Lower lobe of right lung (tissue), 2 donors: ENCODE measurements at regions not wholly inside any gene's neighbourhood (a gene's known extent, or its start where the extent isn't known, plus 50 kb on each side); places are given as distances from the start of the nearest gene placed in this dataset.

Experiments used
- ATAC-seq, 2 donors: fragments of 200-7000 bp; cut with Tn5 transposase; one replicate each; pipeline ENCODE4 v1.9.1; 2020 to 2022; ENCODE audit warnings: mild to moderate bottlenecking in 2 of 2, moderate library complexity in 2 of 2
- DNase-seq: peaks from one replicate; pipeline ENCODE4 v3.0.0-alpha.2; 2020
- H3K27ac ChIP-seq: fragments of 200-600 bp; one replicate; pipeline ENCODE4 v1.8.0; 2022
- H3K27me3 ChIP-seq: fragments of 200-600 bp; one replicate; pipeline ENCODE4 v1.8.0; 2022; ENCODE audit warnings: low read depth
- H3K36me3 ChIP-seq: fragments of 200-600 bp; one replicate; pipeline ENCODE4 v1.8.0; 2022; ENCODE audit warnings: mild to moderate bottlenecking
- H3K4me1 ChIP-seq: fragments of 200-600 bp; one replicate; pipeline ENCODE4 v1.8.0; 2022
- H3K4me3 ChIP-seq: fragments of 200-600 bp; one replicate; pipeline ENCODE4 v1.8.0; 2022; ENCODE audit warnings: mild to moderate bottlenecking
- H3K9me3 ChIP-seq: fragments of 200-600 bp; one replicate; pipeline ENCODE4 v1.8.0; 2022
- intact Hi-C: fragments of 100-400 bp; cut with DNase I; formaldehyde crosslinking; loops from one replicate; pipeline ENCODE4 v1.11.0; 2022
- TF ChIP-seq, protein P1 (sequence below): fragments of 200-600 bp; IDR thresholded peaks from one replicate; pipeline ENCODE4 v1.8.0; 2022; ENCODE audit warnings: antibody characterized with exemption, mild to moderate bottlenecking
- donor health status: DM: no; HTN: yes; CAD: no; lungs with severe emphysema.

DNA sequence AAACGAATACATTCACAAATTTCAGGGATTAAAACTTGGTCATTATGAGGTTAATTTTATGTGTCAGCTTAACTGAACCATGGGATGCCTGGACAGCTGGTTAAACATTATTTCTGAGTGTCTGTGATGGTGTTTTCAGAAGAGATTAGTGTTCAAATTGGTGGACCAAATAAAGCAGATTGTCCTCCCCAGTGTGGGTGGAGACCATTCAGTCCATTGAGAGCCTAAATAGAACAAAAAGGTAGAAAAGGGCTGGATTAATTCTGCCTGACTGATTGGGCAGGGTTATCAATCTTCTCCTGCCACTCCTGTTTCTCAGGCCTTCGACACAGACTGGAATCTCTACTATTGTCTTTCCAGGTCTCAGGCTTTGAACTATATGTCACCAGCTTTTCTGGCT is 203.8 kb upstream of the SLITRK6 start:
- TF ChIP-seq, protein P1, sequence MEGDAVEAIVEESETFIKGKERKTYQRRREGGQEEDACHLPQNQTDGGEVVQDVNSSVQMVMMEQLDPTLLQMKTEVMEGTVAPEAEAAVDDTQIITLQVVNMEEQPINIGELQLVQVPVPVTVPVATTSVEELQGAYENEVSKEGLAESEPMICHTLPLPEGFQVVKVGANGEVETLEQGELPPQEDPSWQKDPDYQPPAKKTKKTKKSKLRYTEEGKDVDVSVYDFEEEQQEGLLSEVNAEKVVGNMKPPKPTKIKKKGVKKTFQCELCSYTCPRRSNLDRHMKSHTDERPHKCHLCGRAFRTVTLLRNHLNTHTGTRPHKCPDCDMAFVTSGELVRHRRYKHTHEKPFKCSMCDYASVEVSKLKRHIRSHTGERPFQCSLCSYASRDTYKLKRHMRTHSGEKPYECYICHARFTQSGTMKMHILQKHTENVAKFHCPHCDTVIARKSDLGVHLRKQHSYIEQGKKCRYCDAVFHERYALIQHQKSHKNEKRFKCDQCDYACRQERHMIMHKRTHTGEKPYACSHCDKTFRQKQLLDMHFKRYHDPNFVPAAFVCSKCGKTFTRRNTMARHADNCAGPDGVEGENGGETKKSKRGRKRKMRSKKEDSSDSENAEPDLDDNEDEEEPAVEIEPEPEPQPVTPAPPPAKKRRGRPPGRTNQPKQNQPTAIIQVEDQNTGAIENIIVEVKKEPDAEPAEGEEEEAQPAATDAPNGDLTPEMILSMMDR, result no peak
- ATAC-seq, result no peak
- intact Hi-C loops, result no loop called here

DNA sequence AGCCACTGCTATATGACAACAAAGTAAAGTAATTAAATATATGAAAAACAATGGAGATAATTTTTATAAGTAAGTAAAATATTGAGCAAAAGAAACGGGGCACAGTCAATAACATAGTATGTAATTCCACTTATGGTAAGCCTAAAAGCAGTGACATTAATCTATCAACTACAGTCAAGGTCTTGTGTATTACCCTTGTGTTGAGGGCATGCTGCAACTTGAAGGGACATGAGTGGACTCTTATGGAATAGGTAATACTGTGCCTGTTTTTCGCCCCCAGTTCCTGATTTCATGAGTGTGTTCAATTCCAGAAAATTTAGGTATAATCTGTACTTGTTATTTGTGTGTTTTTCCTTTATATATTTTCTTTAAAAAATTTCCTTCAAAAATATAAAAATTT is 201.3 kb upstream of the SLITRK6 start:
- intact Hi-C loops, result no loop called here
- DNase-seq (no peak), ATAC-seq (no peak)
- Histone ChIP-seq H3K4me3 (no peak overlapping the region), H3K36me3 (no peaks in the 10 kb centered on the region), H3K4me1 (no peaks in the 10 kb centered on the region), H3K27me3 (no peaks in the 10 kb centered on the region), H3K9me3 (no peaks in the 10 kb centered on the region), H3K27ac (no peak overlapping the region)
- TF ChIP-seq, protein P1, result no peak

More for the DNA sequence above, 203.8 kb upstream of the SLITRK6 start:
- no peak overlapping the region for H3K4me3 ChIP-seq
- H3K4me1 ChIP-seq, result peaks cover 6% of the 10 kb centered on the region
- H3K27me3 ChIP-seq, result no peaks in the 10 kb centered on the region
- H3K27ac ChIP-seq, result no peak overlapping the region
- DNase-seq, result no peak
- H3K36me3 ChIP-seq, result no peaks in the 10 kb centered on the region
- H3K9me3 ChIP-seq, result no peaks in the 10 kb centered on the region

DNA sequence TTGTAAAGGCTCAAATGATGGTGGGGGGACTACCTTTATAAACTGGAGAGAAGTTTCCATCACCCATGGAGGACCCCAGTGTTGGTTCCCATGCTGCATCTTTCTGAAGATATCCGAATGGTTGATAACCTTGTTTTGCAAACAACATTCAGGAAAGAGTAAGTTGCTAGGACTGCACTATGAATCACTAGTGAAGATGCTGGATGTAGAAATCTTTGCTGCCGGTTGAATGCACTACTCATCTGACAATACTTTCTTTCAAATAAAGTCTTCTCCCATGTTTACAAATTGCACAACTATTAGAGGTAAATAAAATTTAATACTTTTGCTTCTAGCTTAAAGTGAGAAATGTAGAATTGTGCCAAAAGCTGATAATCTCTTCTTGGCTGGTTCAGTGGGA is 198.4 kb upstream of the SLITRK6 start:
- DNase-seq (no peak), ATAC-seq (no peak)
- Histone ChIP-seq H3K36me3 (no peaks in the 10 kb centered on the region), H3K27ac (no peak overlapping the region), H3K27me3 (no peaks in the 10 kb centered on the region), H3K9me3 (no peaks in the 10 kb centered on the region), H3K4me1 (no peaks in the 10 kb centered on the region), H3K4me3 (no peak overlapping the region)
- TF ChIP-seq, protein P1, result no peak
- intact Hi-C loops, result no loop called here

DNA sequence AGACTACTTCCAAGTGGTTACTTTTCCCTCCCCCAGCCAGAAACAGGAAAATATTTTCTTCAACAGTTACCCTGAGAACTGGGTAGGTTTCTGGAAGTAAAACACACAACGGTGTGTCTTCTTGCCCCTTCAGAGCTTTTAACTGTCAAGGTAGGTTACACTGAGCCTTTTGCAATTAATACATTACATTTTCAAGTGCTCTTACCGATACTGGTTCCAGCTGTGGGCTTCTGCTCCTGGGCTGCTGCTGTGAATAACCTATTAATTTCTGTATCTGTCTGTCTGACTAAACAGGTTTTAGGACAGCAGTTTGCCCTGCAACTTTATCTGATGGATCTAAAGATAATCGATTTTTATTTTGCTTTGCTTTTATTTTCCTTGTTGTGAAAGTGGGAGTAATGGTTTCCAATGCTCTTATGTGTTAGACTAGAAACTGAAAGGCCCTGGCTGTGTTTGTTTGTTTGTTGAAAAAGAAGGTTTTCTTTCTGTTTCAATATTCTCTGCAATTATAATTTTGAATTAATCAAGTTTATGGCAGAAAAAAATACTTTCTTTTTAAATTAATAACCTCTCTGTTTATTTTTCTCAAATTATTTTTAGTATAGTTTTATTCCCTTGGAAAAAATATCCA is 196.7 kb upstream of the SLITRK6 start:
- no peak for ATAC-seq
- no peaks in the 10 kb centered on the region for H3K4me1 ChIP-seq
- no peak overlapping the region for H3K4me3 ChIP-seq
- DNase-seq, result no peak
- intact Hi-C loops, result no loop called here
- no peak overlapping the region for H3K27ac ChIP-seq
- TF ChIP-seq, protein P1, result no peak
- H3K27me3 ChIP-seq, result no peaks in the 10 kb centered on the region
- H3K36me3 ChIP-seq, result no peaks in the 10 kb centered on the region
- H3K9me3 ChIP-seq, result no peaks in the 10 kb centered on the region

DNA sequence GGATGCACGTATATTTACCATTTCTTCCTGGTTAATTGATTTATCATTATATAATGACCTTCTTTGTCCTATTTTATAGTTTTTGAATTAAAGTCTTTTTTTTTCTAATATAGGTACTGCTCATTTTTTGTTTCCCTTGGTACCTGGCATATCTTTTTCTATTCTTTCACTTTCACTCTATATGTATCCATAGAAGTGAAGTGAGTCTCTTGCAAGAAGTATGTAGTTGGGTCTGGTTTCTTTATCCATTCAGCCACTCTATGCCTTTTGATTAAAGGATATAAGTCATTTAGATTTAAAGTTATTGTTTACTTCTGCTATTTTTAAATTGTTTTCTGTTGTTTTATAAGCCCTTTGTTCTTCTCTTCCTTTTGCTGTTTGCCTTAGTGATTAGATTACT is 194.3 kb upstream of the SLITRK6 start:
- H3K27me3 ChIP-seq, result no peaks in the 10 kb centered on the region
- H3K27ac ChIP-seq, result no peak overlapping the region
- TF ChIP-seq, protein P1, result no peak
- no peaks in the 10 kb centered on the region for H3K4me1 ChIP-seq
- DNase-seq (no peak), ATAC-seq (no peak)
- no peaks in the 10 kb centered on the region for H3K9me3 ChIP-seq
- no peaks in the 10 kb centered on the region for H3K36me3 ChIP-seq
- intact Hi-C loops, result no loop called here
- no peak overlapping the region for H3K4me3 ChIP-seq
